Limb (tissue), 2 donors: ENCODE measurements at regions not wholly inside any gene's neighbourhood (a gene's known extent, or its start where the extent isn't known, plus 50 kb on each side); places are given as distances from the start of the nearest gene placed in this dataset.

Source experiments
- DNase-seq, 2 donors: peaks; one replicate each; pipeline ENCODE4 v3.0.0-alpha.2; 2016; ENCODE audit errors: extremely low spot score in 2 of 2

DNA sequence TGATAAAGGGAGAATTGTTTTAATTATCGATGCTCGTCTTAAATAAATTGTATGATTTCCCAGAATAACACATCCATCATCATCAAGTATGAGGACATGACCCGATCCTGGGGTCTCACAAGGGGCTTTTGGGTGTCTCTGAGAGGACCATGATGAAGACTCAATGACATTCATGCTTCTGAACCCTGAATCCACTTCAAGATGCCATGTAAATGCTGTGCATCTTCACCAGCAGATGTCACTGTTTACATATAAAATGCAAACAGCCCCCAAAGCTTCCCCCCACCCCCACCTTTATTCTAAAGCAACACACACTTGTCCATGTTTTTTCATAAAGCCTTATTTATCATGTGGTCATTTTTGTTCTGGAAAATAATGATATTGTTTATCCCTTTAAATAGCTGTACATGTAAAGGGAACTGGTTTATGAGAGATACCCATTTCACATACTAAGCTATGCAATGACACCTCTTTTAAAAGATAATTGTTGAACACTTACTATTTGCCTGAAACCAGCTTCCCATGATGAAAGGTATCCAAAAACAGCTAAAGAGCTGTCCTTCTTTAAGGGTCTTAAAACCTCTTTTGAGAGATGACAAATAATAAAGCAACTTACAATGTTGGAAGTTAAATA is 69.7 kb upstream of the UBE3A start:
- peak in 1 of 2 donors; percentile 58 for DNase-seq

DNA sequence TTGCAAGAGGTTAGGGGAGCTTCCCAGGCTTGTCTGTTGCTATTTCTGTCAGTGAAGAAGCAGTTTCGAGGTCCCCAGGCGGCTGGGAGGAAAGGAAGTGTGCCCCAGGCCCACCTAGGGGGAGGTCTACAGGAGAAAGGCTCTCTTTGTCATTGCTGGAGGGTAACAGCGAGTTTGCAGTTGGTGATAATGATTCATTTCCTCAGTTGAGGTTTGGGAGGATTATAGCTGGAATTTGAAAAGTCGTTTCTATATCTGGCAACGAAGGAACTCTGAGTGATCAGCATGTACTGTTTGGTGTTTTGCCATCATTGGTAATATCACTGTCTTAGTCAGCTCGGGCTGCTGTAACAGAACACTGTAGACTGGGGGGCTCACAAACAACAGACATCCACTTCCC is 65.5 kb upstream of the UBE3A start:
- no peak for DNase-seq

GRCh38 chr15:25501828-25502446 is 63.1 kb upstream of the UBE3A start:
- peak in 1 of 2 donors; percentile 42 for DNase-seq

- DNase-seq, result no peak
These were observed 60.0 kb upstream of the UBE3A start for GRCh38 chr15:25498835-25499234.

- DNase-seq, result no peak
These were observed 59.1 kb upstream of the UBE3A start for GRCh38 chr15:25497934-25498333.

DNA sequence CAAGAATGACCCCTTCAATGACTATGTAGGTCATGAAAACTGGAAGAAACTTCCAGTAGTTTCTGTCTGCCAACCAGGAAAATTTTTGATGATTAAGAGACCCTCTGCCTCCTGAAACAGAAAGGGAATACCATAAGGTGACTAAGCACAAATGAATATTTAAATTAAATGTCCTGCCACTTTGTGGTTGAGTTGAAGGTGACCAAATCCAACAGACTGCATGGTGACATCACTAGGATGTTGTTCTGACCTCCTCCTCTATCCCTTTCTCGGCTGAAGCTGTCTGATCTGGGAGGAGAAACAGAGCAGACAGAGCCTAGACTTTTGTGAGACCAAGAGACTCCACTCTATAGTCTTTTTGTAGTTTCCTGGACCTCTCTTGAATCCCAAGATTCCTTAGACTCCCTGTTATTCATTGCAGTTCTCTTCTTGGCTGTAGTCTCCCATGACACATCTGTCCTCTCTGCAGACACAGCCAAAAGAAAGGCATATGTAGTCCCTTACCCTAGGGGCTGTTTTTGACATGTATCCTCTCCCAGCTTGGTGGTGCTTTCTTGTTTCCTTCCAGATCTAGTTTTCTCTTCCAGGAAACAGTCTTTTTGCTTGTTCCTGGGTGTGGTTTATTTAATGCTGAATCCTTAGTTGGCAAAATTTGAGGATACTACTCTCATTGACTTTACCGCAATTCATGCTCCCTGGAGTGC is 55.2 kb upstream of the UBE3A start:
- DNase-seq, result no peak

GRCh38 chr15:25492315-25492714 is 53.5 kb upstream of the UBE3A start:
- no peak for DNase-seq
